DOHH2 (cell line): ENCODE measurements at regions not wholly inside any gene's neighbourhood (a gene's known extent, or its start where the extent isn't known, plus 50 kb on each side); places are given as distances from the start of the nearest gene placed in this dataset.

Source experiments
- H3F3A ChIP-seq: fragments of 200-600 bp; sonication (generic), shearing (Covaris generic); 2 replicates; pipeline ENCODE4 v1.6.0; 2016; ENCODE audit warnings: antibody characterized with exemption, mild to moderate bottlenecking; ENCODE audit not compliant: control insufficient read depth, insufficient read depth
- H3K27ac ChIP-seq: fragments of 200-600 bp; sonication (generic); 2 replicates; pipeline ENCODE4 v1.5.1; 2014; ENCODE audit warnings: low read depth, mild to moderate bottlenecking, low read length, moderate library complexity
- H3K27me3 ChIP-seq: fragments of 200-600 bp; sonication (generic); 2 replicates; pipeline ENCODE4 v1.6.1; 2014; ENCODE audit warnings: mild to moderate bottlenecking, low read length, mixed read lengths; ENCODE audit not compliant: control insufficient read depth
- H3K36me3 ChIP-seq: fragments of 200-600 bp; sonication (generic); 2 replicates; pipeline ENCODE4 v1.6.1; 2014; ENCODE audit warnings: mild to moderate bottlenecking, low read length, moderate library complexity, mixed read lengths; ENCODE audit not compliant: control insufficient read depth
- H3K4me1 ChIP-seq: fragments of 200-600 bp; sonication (generic); 2 replicates; pipeline ENCODE4 v1.6.1; 2014; ENCODE audit warnings: mild to moderate bottlenecking, low read length, mixed read lengths; ENCODE audit not compliant: control insufficient read depth
- H3K4me2 ChIP-seq: fragments of 200-600 bp; sonication (generic); 2 replicates; pipeline ENCODE4 v1.6.0; 2014; ENCODE audit warnings: mild to moderate bottlenecking, low read length, moderate library complexity
- H3K4me3 ChIP-seq: fragments of 200-600 bp; sonication (generic); 2 replicates; pipeline ENCODE4 v1.5.1; 2014; ENCODE audit warnings: mild to moderate bottlenecking, low read length, mixed read lengths
- H3K79me2 ChIP-seq: fragments of 200-600 bp; sonication (generic); 2 replicates; pipeline ENCODE4 v1.6.1; 2014; ENCODE audit warnings: mild to moderate bottlenecking, low read length, mixed read lengths; ENCODE audit not compliant: control insufficient read depth
- H3K9me2 ChIP-seq: fragments of 200-600 bp; sonication (generic); replicated peaks from 2 replicates; pipeline ENCODE4 v1.6.1; 2014; ENCODE audit warnings: mild to moderate bottlenecking, low read length, mixed read lengths; ENCODE audit not compliant: control insufficient read depth
- H3K9me3 ChIP-seq: fragments of 200-600 bp; sonication (generic); 2 replicates; pipeline ENCODE4 v1.6.1; 2014; ENCODE audit warnings: antibody characterized with exemption, low read length, mixed read lengths; ENCODE audit not compliant: control insufficient read depth, insufficient read depth
- H4K20me1 ChIP-seq: fragments of 200-600 bp; sonication (generic); 2 replicates; pipeline ENCODE4 v1.6.0; 2014; ENCODE audit warnings: low read depth, mild to moderate bottlenecking, antibody characterized with exemption, low read length, moderate library complexity; ENCODE audit not compliant: control insufficient read depth, insufficient read depth
- CTCF ChIP-seq: fragments of 200-600 bp; sonication (generic); IDR thresholded peaks from one replicate; pipeline ENCODE4 v1.5.1; 2014; ENCODE audit warnings: antibody characterized with exemption, mild to moderate bottlenecking, low read depth, low read length; ENCODE audit not compliant: poor library complexity, severe bottlenecking
- EZH2phosphoT487 ChIP-seq: fragments of 200-600 bp; sonication (generic); IDR thresholded peaks from 2 replicates; pipeline ENCODE4 v1.6.1; 2017; ENCODE audit warnings: borderline replicate concordance, mild to moderate bottlenecking, antibody characterized with exemption, low read length, moderate library complexity, mixed read lengths

- Histone ChIP-seq H3K27me3 (peaks cover 5% of the 10 kb centered on the region; the same call in 1 of the 2 replicates), H3K4me1 (no peaks in the 10 kb centered on the region), H3K27ac (no peak overlapping the region), H3K9me2 (no peaks in the 10 kb centered on the region), H3K4me3 (no peak overlapping the region), H3K9me3 (no peaks in the 10 kb centered on the region), H3K4me2 (no peak overlapping the region), H3K79me2 (no peaks in the 10 kb centered on the region), H3F3A (no peaks in the 10 kb centered on the region), H4K20me1 (no peaks in the 10 kb centered on the region), H3K36me3 (no peaks in the 10 kb centered on the region)
- no peak for TF ChIP-seq EZH2phosphoT487
- no peak for TF ChIP-seq CTCF
Measured at GRCh38 chr4:153034681-153035080, 98.6 kb downstream of the FHDC1 start.

- no peaks in the 10 kb centered on the region for H3K36me3 ChIP-seq
- no peaks in the 10 kb centered on the region for H4K20me1 ChIP-seq
- no peak overlapping the region for H3K4me3 ChIP-seq
- no peak overlapping the region for H3K4me2 ChIP-seq
- no peaks in the 10 kb centered on the region for H3F3A ChIP-seq
- no peaks in the 10 kb centered on the region for H3K9me3 ChIP-seq
- no peaks in the 10 kb centered on the region for H3K4me1 ChIP-seq
- H3K27ac ChIP-seq: no peak overlapping the region
- TF ChIP-seq EZH2phosphoT487: no peak
- no peak for TF ChIP-seq CTCF
- H3K9me2 ChIP-seq: no peaks in the 10 kb centered on the region
- H3K79me2 ChIP-seq: no peaks in the 10 kb centered on the region
- H3K27me3 ChIP-seq: peaks cover 5% of the 10 kb centered on the region; the same call in 1 of the 2 replicates
Measured at GRCh38 chr4:153036931-153037482, 100.9 kb downstream of the FHDC1 start.

GRCh38 chr4:153038623-153039311, 102.6 kb downstream of the FHDC1 start:
- no peaks in the 10 kb centered on the region for H3F3A ChIP-seq
- no peaks in the 10 kb centered on the region for H4K20me1 ChIP-seq
- H3K4me2 ChIP-seq: no peak overlapping the region
- no peaks in the 10 kb centered on the region for H3K36me3 ChIP-seq
- 0 out of 2 replicates have a peak, but pooled peaks cover 2% of the 10 kb centered on the region for H3K27me3 ChIP-seq
- H3K9me3 ChIP-seq: no peaks in the 10 kb centered on the region
- no peaks in the 10 kb centered on the region for H3K79me2 ChIP-seq
- no peak overlapping the region for H3K27ac ChIP-seq
- H3K4me1 ChIP-seq: no peaks in the 10 kb centered on the region
- H3K4me3 ChIP-seq: no peak overlapping the region
- TF ChIP-seq CTCF (no peak), EZH2phosphoT487 (no peak)
- H3K9me2 ChIP-seq: no peaks in the 10 kb centered on the region
